Karpas-422 (cell line): ENCODE measurements at regions not wholly inside any gene's neighbourhood (a gene's known extent, or its start where the extent isn't known, plus 50 kb on each side); places are given as distances from the start of the nearest gene placed in this dataset.
"Not testable (repeated sequence)": the region's sequence is repeated elsewhere in the genome, so short reads cannot be mapped to it uniquely, and the experiment has no call there.

Experiments
- DNase-seq: peaks from one replicate; pipeline ENCODE4 v3.0.0-alpha.2; 2015
- H2AFZ ChIP-seq: fragments of 200-600 bp; sonication (generic); 2 replicates; pipeline ENCODE4 v1.6.1; 2014; ENCODE audit warnings: antibody characterized with exemption, low read length, mixed read lengths
- H3K27ac ChIP-seq: fragments of 200-600 bp; sonication (generic); 2 replicates; pipeline ENCODE4 v1.5.1; 2014; ENCODE audit warnings: mild to moderate bottlenecking, low read length, moderate library complexity
- H3K27me3 ChIP-seq: fragments of 200-600 bp; sonication (generic); 2 replicates; pipeline ENCODE4 v1.6.1; 2014; ENCODE audit warnings: low read length, mixed read lengths
- H3K36me3 ChIP-seq: fragments of 200-600 bp; sonication (generic); 2 replicates; pipeline ENCODE4 v1.6.1; 2014; ENCODE audit warnings: low read length, mixed read lengths; ENCODE audit not compliant: insufficient read depth
- H3K4me1 ChIP-seq: fragments of 200-600 bp; sonication (generic); 2 replicates; pipeline ENCODE4 v1.6.1; 2014; ENCODE audit warnings: mild to moderate bottlenecking, low read length, mixed read lengths
- H3K4me2 ChIP-seq: fragments of 200-600 bp; sonication (generic); 2 replicates; pipeline ENCODE4 v1.6.1; 2014; ENCODE audit warnings: low read length, low read depth, mild to moderate bottlenecking; ENCODE audit not compliant: poor library complexity, severe bottlenecking
- H3K4me3 ChIP-seq: fragments of 200-600 bp; sonication (generic); 2 replicates; pipeline ENCODE4 v1.5.1; 2014; ENCODE audit warnings: mild to moderate bottlenecking, antibody characterized with exemption, low read length, mixed read lengths
- H3K79me2 ChIP-seq: fragments of 200-600 bp; sonication (generic); 2 replicates; pipeline ENCODE4 v1.6.1; 2014; ENCODE audit warnings: mild to moderate bottlenecking, low read length, mixed read lengths
- H3K9ac ChIP-seq: fragments of 200-600 bp; sonication (generic); 2 replicates; pipeline ENCODE4 v1.6.0; 2014; ENCODE audit warnings: low read length
- H3K9me2 ChIP-seq: fragments of 200-600 bp; sonication (generic), shearing (Covaris generic); replicated peaks from 2 replicates; pipeline ENCODE4 v1.6.0; 2014; ENCODE audit warnings: mild to moderate bottlenecking, low read length, moderate library complexity; ENCODE audit not compliant: insufficient read depth
- H3K9me3 ChIP-seq: fragments of 300-700, 200-600 bp; sonication (generic); 2 replicates; pipeline ENCODE4 v1.6.1; 2014; ENCODE audit warnings: low read length, mixed read lengths
- H4K20me1 ChIP-seq: fragments of 200-600 bp; sonication (generic); 2 replicates; pipeline ENCODE4 v1.6.1; 2014; ENCODE audit warnings: mild to moderate bottlenecking, antibody characterized with exemption, low read length, low read depth; ENCODE audit not compliant: insufficient read depth

DNA sequence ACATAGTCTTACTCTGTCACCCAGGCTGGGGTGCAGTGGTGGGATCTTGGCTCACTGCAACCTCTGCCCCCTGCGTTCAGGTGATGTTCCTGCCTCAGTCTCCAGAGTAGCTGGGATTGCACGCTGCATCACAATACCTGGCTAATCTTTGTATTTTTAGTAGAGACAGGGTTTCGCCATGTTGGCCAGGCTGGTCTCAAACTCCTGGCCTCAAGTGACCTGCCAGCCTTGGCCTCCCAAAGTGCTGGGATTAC, 79.0 kb downstream of the LHX9 start:
- not testable (repeated sequence) for H3K9me3 ChIP-seq, H3K27me3 ChIP-seq, H3K36me3 ChIP-seq, H2AFZ ChIP-seq, H3K9me2 ChIP-seq, H4K20me1 ChIP-seq, H3K4me2 ChIP-seq, H3K79me2 ChIP-seq, H3K4me3 ChIP-seq, DNase-seq, H3K9ac ChIP-seq, H3K27ac ChIP-seq, H3K4me1 ChIP-seq

DNA sequence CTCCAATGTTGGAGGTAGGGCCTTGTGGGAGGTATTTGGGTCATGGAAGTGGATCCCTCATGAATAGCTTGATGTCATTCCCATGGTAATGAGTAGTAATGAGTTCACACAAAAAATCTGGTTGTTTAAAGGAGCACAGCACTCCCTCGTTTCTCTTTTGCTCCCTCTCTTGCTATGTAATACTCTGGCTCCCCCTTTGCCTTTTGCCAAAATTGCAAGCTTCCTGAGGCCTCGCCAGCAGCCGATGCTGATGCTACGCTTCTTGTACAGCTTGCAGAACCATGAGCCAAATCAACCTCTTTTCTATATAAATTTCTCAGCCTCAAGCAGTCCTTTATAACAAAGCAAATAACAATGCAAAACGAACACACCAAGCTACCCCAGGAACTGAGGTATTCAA, 80.9 kb downstream of the LHX9 start:
- peak; percentile 56 for DNase-seq

DNA sequence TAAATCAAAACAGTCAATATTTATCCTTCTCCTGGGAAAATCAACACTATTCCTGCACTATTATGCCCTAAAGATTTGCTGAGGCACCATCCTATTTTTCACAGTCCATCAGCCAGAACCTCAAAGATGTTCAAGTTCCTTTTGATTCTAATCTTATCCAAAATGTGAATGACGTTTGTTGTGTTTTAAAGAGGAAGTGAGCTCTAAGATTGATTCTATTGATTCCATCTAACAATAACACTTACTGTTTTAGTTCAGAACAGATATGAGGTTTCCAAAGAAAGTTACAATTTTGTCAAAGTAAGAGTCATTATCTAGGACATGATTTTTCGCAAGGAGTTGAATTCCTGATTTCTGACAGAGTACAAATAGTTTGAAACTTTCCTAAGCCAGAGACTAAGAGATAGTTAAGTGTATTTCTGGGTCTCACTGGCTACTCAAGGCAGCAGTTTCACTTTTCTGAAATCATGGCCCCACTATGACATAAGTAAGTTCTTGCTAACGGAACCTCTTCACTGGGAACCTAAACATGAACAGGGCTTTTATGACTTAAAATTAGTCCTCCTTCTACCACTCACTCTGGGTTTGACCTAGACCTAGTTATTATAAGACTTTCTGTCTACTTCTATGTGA, 84.7 kb downstream of the LHX9 start:
- Histone ChIP-seq H3K4me3 (no peak overlapping the region), H3K27ac (no peak overlapping the region), H3K79me2 (no peaks in the 10 kb centered on the region), H4K20me1 (no peaks in the 10 kb centered on the region), H3K9me3 (no peaks in the 10 kb centered on the region), H2AFZ (no peak overlapping the region), H3K4me1 (no peaks in the 10 kb centered on the region), H3K36me3 (no peaks in the 10 kb centered on the region), H3K9me2 (no peaks in the 10 kb centered on the region), H3K27me3 (peaks cover 2% of the 10 kb centered on the region; the same call in 1 of the 2 replicates), H3K9ac (no peak overlapping the region), H3K4me2 (no peak overlapping the region)
- DNase-seq, result no peak

More for the DNA sequence above, 80.9 kb downstream of the LHX9 start:
- no peak overlapping the region for H2AFZ ChIP-seq
- H3K9me2 ChIP-seq, result no peaks in the 10 kb centered on the region
- no peak overlapping the region for H3K4me3 ChIP-seq
- no peaks in the 10 kb centered on the region for H3K9me3 ChIP-seq
- no peak overlapping the region for H3K4me2 ChIP-seq
- H3K27ac ChIP-seq, result no peak overlapping the region
- H3K9ac ChIP-seq, result no peak overlapping the region
- no peaks in the 10 kb centered on the region for H4K20me1 ChIP-seq
- no peaks in the 10 kb centered on the region for H3K27me3 ChIP-seq
- no peaks in the 10 kb centered on the region for H3K79me2 ChIP-seq
- no peaks in the 10 kb centered on the region for H3K4me1 ChIP-seq
- no peaks in the 10 kb centered on the region for H3K36me3 ChIP-seq

- peaks cover 2% of the 10 kb centered on the region; the same call in 1 of the 2 replicates for H3K27me3 ChIP-seq
- H3K9ac ChIP-seq, result no peak overlapping the region
- H3K36me3 ChIP-seq, result no peaks in the 10 kb centered on the region
- H3K4me3 ChIP-seq, result no peak overlapping the region
- H3K27ac ChIP-seq, result no peak overlapping the region
- no peak for DNase-seq
- H4K20me1 ChIP-seq, result no peaks in the 10 kb centered on the region
- no peaks in the 10 kb centered on the region for H3K9me2 ChIP-seq
- no peaks in the 10 kb centered on the region for H3K9me3 ChIP-seq
- no peak overlapping the region for H2AFZ ChIP-seq
- H3K4me1 ChIP-seq, result no peaks in the 10 kb centered on the region
- no peak overlapping the region for H3K4me2 ChIP-seq
- H3K79me2 ChIP-seq, result no peaks in the 10 kb centered on the region
These were observed 86.3 kb downstream of the LHX9 start for GRCh38 chr1:198003468-198003867.

DNA sequence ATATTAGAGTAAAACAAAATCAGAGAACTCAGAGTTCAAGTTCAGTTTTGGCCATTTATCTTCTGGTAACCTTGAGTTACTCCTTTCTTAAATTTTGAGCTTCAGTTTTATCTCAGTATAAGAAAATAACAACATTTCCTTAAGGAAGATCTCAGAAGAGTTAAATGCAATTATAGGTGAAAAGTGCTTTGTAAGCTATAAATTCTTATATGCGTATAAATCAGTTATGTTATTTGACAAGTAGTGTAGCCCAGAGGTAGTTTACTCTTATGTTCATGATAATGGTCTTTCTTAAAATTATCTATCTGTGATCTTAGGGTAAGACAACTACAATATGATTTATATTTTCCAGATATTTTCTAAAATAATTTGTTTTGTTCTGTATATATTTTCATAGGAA, 89.8 kb downstream of the LHX9 start:
- Histone ChIP-seq H3K27ac (no peak overlapping the region), H3K4me2 (no peak overlapping the region), H3K9me3 (no peaks in the 10 kb centered on the region), H4K20me1 (no peaks in the 10 kb centered on the region), H2AFZ (no peak overlapping the region), H3K9me2 (no peaks in the 10 kb centered on the region), H3K79me2 (no peaks in the 10 kb centered on the region), H3K36me3 (no peaks in the 10 kb centered on the region), H3K4me1 (no peaks in the 10 kb centered on the region), H3K27me3 (peaks cover 2% of the 10 kb centered on the region; the same call in 1 of the 2 replicates), H3K4me3 (no peak overlapping the region), H3K9ac (no peak overlapping the region)
- DNase-seq, result no peak

GRCh38 chr1:198007687-198008607, 90.8 kb downstream of the LHX9 start:
- H3K9me2 ChIP-seq, result no peaks in the 10 kb centered on the region
- no peaks in the 10 kb centered on the region for H3K36me3 ChIP-seq
- H3K79me2 ChIP-seq, result no peaks in the 10 kb centered on the region
- H4K20me1 ChIP-seq, result no peaks in the 10 kb centered on the region
- no peak for DNase-seq
- no peak overlapping the region for H2AFZ ChIP-seq
- H3K9me3 ChIP-seq, result no peaks in the 10 kb centered on the region
- no peak overlapping the region for H3K4me3 ChIP-seq
- no peak overlapping the region for H3K4me2 ChIP-seq
- no peaks in the 10 kb centered on the region for H3K4me1 ChIP-seq
- H3K27me3 ChIP-seq, result peaks cover 2% of the 10 kb centered on the region; the same call in 1 of the 2 replicates
- H3K27ac ChIP-seq, result no peak overlapping the region
- no peak overlapping the region for H3K9ac ChIP-seq

DNA sequence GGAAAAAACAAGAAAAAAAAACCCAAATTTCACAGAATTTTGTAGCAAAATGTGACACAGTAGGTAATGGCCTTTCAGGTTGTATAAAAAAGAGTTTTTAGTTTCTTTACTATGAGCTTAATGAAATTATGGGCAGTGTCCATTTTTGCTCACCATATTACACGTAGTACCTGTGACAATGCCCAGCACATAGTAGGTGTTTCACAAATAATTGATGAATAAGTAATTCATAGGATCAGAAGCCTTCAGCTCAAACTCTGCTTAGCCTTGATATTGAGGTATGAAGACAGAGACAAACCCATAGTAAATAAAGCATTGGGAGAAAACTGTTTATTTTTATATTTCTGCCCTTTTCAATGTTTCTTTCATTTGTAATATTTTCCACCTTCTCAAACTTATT, 97.2 kb downstream of the LHX9 start:
- no peak overlapping the region for H3K4me2 ChIP-seq
- H3K4me1 ChIP-seq, result no peaks in the 10 kb centered on the region
- H3K9me2 ChIP-seq, result no peaks in the 10 kb centered on the region
- H3K9me3 ChIP-seq, result no peaks in the 10 kb centered on the region
- H3K9ac ChIP-seq, result no peak overlapping the region
- H4K20me1 ChIP-seq, result no peaks in the 10 kb centered on the region
- no peak overlapping the region for H3K27ac ChIP-seq
- H2AFZ ChIP-seq, result no peak overlapping the region
- no peaks in the 10 kb centered on the region for H3K79me2 ChIP-seq
- no peak for DNase-seq
- no peaks in the 10 kb centered on the region for H3K36me3 ChIP-seq
- no peak overlapping the region for H3K4me3 ChIP-seq
- H3K27me3 ChIP-seq, result no peaks in the 10 kb centered on the region

DNA sequence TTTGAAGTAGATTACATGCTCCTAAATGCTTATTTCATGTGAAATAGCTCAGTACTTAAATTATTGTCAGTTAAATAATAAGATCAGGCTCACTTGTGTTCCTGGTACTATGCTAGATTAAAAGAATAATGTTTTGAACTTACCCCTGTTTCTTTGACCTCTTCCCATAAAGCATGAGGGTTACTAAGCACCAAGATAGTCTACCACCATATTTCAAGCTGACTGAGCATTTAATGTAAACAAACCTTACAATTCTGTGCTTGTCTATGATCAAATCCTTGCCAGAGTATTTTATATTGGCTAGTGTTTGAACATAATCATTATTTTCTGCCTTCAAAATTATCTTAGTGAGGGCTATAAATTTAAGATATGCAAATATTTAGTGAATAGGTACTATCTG, 98.1 kb downstream of the LHX9 start:
- DNase-seq, result no peak
- Histone ChIP-seq H3K4me1 (no peaks in the 10 kb centered on the region), H3K9me3 (no peaks in the 10 kb centered on the region), H3K4me2 (no peak overlapping the region), H3K4me3 (no peak overlapping the region), H3K9me2 (no peaks in the 10 kb centered on the region), H3K79me2 (no peaks in the 10 kb centered on the region), H3K27ac (no peak overlapping the region), H2AFZ (no peak overlapping the region), H3K9ac (no peak overlapping the region), H3K27me3 (no peaks in the 10 kb centered on the region), H3K36me3 (no peaks in the 10 kb centered on the region), H4K20me1 (no peaks in the 10 kb centered on the region)
